ENCODE measurements at regions not wholly inside any gene's neighbourhood (a gene's known extent, or its start where the extent isn't known, plus 50 kb on each side); places are given as distances from the start of the nearest gene placed in this dataset.

DNA sequence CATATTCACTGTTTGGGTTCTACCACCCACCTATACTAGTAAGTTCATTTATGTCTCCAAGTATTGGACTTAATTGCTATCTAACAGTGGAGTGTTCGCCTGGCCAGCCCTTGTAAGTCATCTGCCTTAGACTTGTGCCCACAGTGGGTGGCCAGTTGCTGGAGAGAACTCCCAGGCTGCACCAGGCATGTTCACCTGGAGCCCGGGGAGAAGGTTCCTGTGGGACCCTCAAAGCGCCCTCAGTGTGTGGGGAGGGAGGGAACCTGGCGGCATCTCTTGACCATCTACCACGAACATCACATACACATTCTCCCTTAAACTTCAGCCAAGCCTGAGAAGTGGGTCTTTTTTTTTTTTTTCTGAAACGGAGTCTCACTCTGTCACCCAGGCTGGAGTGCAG, 138.1 kb downstream of the CPZ start:
- TF ChIP-seq, protein P1, sequence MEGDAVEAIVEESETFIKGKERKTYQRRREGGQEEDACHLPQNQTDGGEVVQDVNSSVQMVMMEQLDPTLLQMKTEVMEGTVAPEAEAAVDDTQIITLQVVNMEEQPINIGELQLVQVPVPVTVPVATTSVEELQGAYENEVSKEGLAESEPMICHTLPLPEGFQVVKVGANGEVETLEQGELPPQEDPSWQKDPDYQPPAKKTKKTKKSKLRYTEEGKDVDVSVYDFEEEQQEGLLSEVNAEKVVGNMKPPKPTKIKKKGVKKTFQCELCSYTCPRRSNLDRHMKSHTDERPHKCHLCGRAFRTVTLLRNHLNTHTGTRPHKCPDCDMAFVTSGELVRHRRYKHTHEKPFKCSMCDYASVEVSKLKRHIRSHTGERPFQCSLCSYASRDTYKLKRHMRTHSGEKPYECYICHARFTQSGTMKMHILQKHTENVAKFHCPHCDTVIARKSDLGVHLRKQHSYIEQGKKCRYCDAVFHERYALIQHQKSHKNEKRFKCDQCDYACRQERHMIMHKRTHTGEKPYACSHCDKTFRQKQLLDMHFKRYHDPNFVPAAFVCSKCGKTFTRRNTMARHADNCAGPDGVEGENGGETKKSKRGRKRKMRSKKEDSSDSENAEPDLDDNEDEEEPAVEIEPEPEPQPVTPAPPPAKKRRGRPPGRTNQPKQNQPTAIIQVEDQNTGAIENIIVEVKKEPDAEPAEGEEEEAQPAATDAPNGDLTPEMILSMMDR (IDR thresholded peaks at IDR 0.05) = no peak
- no peak for TF ChIP-seq POLR2A (IDR thresholded peaks at IDR 0.05)
